ENCODE measurements at regions not wholly inside any gene's neighbourhood (a gene's known extent, or its start where the extent isn't known, plus 50 kb on each side); places are given as distances from the start of the nearest gene placed in this dataset.

- peaks cover 9% of the 10 kb centered on the region for H3K4me1 Mint-ChIP-seq (ENCODE audit: unreplicated experiment)
- DNase-seq (ENCODE audit: extremely low spot score, unreplicated experiment) = no peak
- H3K27ac Mint-ChIP-seq (ENCODE audit: unreplicated experiment) = no peak overlapping the region
- no peaks in the 10 kb centered on the region for H3K36me3 Mint-ChIP-seq (ENCODE audit: unreplicated experiment)
- no peak for TF ChIP-seq CTCF (IDR thresholded peaks at IDR 0.05)
- H3K9me3 Mint-ChIP-seq (ENCODE audit: unreplicated experiment) = no peaks in the 10 kb centered on the region
- no peaks in the 10 kb centered on the region for H3K27me3 Mint-ChIP-seq (ENCODE audit: unreplicated experiment)
- no peak overlapping the region for H3K4me3 Mint-ChIP-seq (ENCODE audit: unreplicated experiment)
Observed at GRCh38 chr1:173421789-173422188, 55.3 kb upstream of the PRDX6 start.

DNA sequence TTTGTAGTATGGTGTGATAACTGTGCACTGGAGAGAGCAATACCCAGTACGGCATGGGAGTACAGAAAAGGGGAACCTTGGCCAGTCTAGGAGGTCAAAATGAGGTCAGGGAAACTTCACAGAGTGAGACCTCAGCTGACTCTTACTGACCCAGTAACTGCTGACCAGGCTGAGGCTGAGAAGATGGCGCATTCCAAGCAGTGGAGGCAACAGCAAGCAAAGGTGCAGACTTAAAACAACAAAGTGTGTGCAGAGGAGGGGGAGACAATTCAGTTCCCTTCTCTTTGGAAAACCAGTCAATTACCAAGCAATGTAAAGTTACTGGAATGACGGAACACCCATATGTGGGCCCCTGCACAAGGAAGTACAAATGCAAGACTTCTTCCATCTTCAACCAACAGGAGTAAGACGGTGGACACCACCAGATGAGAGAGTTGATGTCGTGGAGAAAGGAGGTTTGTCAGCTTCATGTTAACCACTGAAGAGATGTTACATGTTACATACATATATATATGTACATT, 54.6 kb upstream of the PRDX6 start:
- no peak for TF ChIP-seq CTCF (IDR thresholded peaks at IDR 0.05)
- Mint-ChIP-seq H3K27me3 (ENCODE audit: unreplicated experiment) (no peaks in the 10 kb centered on the region), H3K27ac (ENCODE audit: unreplicated experiment) (no peak overlapping the region), H3K4me3 (ENCODE audit: unreplicated experiment) (no peak overlapping the region), H3K9me3 (ENCODE audit: unreplicated experiment) (no peaks in the 10 kb centered on the region), H3K36me3 (ENCODE audit: unreplicated experiment) (no peaks in the 10 kb centered on the region), H3K4me1 (ENCODE audit: unreplicated experiment) (peaks cover 9% of the 10 kb centered on the region)
- no peak for DNase-seq (ENCODE audit: extremely low spot score, unreplicated experiment)

GRCh38 chr1:173423291-173423690, 53.8 kb upstream of the PRDX6 start:
- H3K36me3 Mint-ChIP-seq (ENCODE audit: unreplicated experiment) = no peaks in the 10 kb centered on the region
- no peak overlapping the region for H3K4me3 Mint-ChIP-seq (ENCODE audit: unreplicated experiment)
- TF ChIP-seq CTCF (IDR thresholded peaks at IDR 0.05) = no peak
- H3K4me1 Mint-ChIP-seq (ENCODE audit: unreplicated experiment) = peaks cover 9% of the 10 kb centered on the region
- no peaks in the 10 kb centered on the region for H3K9me3 Mint-ChIP-seq (ENCODE audit: unreplicated experiment)
- H3K27ac Mint-ChIP-seq (ENCODE audit: unreplicated experiment) = no peak overlapping the region
- no peak for DNase-seq (ENCODE audit: extremely low spot score, unreplicated experiment)
- no peaks in the 10 kb centered on the region for H3K27me3 Mint-ChIP-seq (ENCODE audit: unreplicated experiment)

DNA sequence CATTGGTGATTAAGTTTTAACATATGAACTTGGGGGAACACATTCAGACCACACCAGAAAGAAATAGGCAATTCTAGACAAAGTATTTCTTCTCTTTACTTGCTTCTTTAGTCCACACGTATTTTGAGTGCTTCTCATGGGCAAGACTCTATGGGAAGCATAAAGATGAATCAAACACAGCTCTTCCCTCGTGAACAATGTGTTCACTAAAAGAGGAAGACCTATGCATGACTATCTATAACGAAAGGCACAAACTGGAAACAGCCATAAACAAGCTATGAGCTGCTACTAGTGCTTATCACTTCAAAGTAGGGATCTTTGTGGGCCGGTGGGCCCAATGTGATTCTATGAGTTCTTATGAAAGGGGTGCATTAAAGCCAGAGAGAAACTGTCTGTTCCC, 53.0 kb upstream of the PRDX6 start:
- Mint-ChIP-seq H3K4me1 (ENCODE audit: unreplicated experiment) (peaks cover 10% of the 10 kb centered on the region), H3K4me3 (ENCODE audit: unreplicated experiment) (no peak overlapping the region), H3K9me3 (ENCODE audit: unreplicated experiment) (no peaks in the 10 kb centered on the region), H3K27ac (ENCODE audit: unreplicated experiment) (no peak overlapping the region), H3K36me3 (ENCODE audit: unreplicated experiment) (no peaks in the 10 kb centered on the region), H3K27me3 (ENCODE audit: unreplicated experiment) (no peaks in the 10 kb centered on the region)
- TF ChIP-seq CTCF (IDR thresholded peaks at IDR 0.05) = no peak
- DNase-seq (ENCODE audit: extremely low spot score, unreplicated experiment) = no peak

- no peak for TF ChIP-seq CTCF (IDR thresholded peaks at IDR 0.05)
- Mint-ChIP-seq H3K27ac (ENCODE audit: unreplicated experiment) (no peak overlapping the region), H3K27me3 (ENCODE audit: unreplicated experiment) (no peaks in the 10 kb centered on the region), H3K9me3 (ENCODE audit: unreplicated experiment) (no peaks in the 10 kb centered on the region), H3K4me1 (ENCODE audit: unreplicated experiment) (peaks cover 16% of the 10 kb centered on the region), H3K4me3 (ENCODE audit: unreplicated experiment) (no peak overlapping the region), H3K36me3 (ENCODE audit: unreplicated experiment) (no peaks in the 10 kb centered on the region)
- DNase-seq (ENCODE audit: extremely low spot score, unreplicated experiment) = no peak
Observed at GRCh38 chr1:173424782-173425407, 52.2 kb upstream of the PRDX6 start.
